GM23338 (cell line): ENCODE measurements at regions not wholly inside any gene's neighbourhood (a gene's known extent, or its start where the extent isn't known, plus 50 kb on each side); places are given as distances from the start of the nearest gene placed in this dataset.

ENCODE experiments used
- ATAC-seq: fragments of 200-7000 bp; cut with Tn5 transposase; 3 replicates; pipeline ENCODE4 v1.9.1; 2020
- DNase-seq: peaks from one replicate; pipeline ENCODE4 v3.0.0-alpha.2; 2015; ENCODE audit warnings: low spot score
- H2AFZ ChIP-seq: fragments of 200-600 bp; sonication (generic); 2 replicates; pipeline ENCODE4 v1.8.0; 2016; ENCODE audit warnings: antibody characterized with exemption, mild to moderate bottlenecking, moderate library complexity
- H3F3A ChIP-seq: fragments of 200-600 bp; sonication (generic); replicated peaks from 2 replicates; pipeline ENCODE4 v1.8.0; 2017; ENCODE audit warnings: antibody characterized with exemption, mixed run types, low read depth
- H3K27ac ChIP-seq: fragments of 200-600 bp; sonication (generic); 2 replicates; pipeline ENCODE4 v1.6.1; 2016; ENCODE audit warnings: low read depth
- H3K27me3 ChIP-seq: fragments of 200-600 bp; sonication (generic); 2 replicates; pipeline ENCODE4 v1.8.0; 2016; ENCODE audit warnings: mild to moderate bottlenecking, mixed run types, moderate library complexity; ENCODE audit not compliant: insufficient read depth
- H3K36me3 ChIP-seq: fragments of 200-600 bp; sonication (generic); 2 replicates; pipeline ENCODE4 v1.8.0; 2016; ENCODE audit warnings: mild to moderate bottlenecking; ENCODE audit not compliant: insufficient read depth
- H3K4me1 ChIP-seq: fragments of 200-600 bp; sonication (generic); 2 replicates; pipeline ENCODE4 v1.8.0; 2016; ENCODE audit warnings: mild to moderate bottlenecking, moderate library complexity; ENCODE audit not compliant: insufficient read depth
- H3K4me2 ChIP-seq: fragments of 200-600 bp; sonication (generic); 2 replicates; pipeline ENCODE4 v1.7.1; 2017; ENCODE audit warnings: mixed run types
- H3K4me3 ChIP-seq: fragments of 200-600 bp; sonication (generic); 2 replicates; pipeline ENCODE4 v1.6.1; 2016; ENCODE audit warnings: mixed run types
- H3K79me2 ChIP-seq: fragments of 200-600 bp; sonication (generic); replicated peaks from 2 replicates; pipeline ENCODE4 v1.8.0; 2017; ENCODE audit warnings: mild to moderate bottlenecking; ENCODE audit not compliant: insufficient read depth
- H3K9me2 ChIP-seq: fragments of 200-600 bp; sonication (generic); 2 replicates; pipeline ENCODE4 v1.8.0; 2017; ENCODE audit not compliant: insufficient read depth
- H4K20me1 ChIP-seq: fragments of 200-600 bp; sonication (generic); replicated peaks from 2 replicates; pipeline ENCODE4 v1.8.0; 2017; ENCODE audit warnings: mild to moderate bottlenecking; ENCODE audit not compliant: insufficient read depth
- H3K27ac Mint-ChIP-seq: 2 replicates; pipeline ENCODE4 v1.8.0; 2020; ENCODE audit warnings: inconsistent platforms, mild to moderate bottlenecking, moderate library complexity, mixed read lengths
- H3K27me3 Mint-ChIP-seq: 3 replicates; pipeline ENCODE4 v1.8.0; 2022; ENCODE audit warnings: low read depth, mild to moderate bottlenecking, moderate library complexity, mixed read lengths, inconsistent platforms; ENCODE audit not compliant: insufficient read depth, poor library complexity
- H3K36me3 Mint-ChIP-seq: 3 replicates; pipeline ENCODE4 v1.8.0; 2021; ENCODE audit warnings: low read depth, mild to moderate bottlenecking, inconsistent platforms, moderate library complexity, mixed read lengths
- H3K4me1 Mint-ChIP-seq: 3 replicates; pipeline ENCODE4 v1.8.0; 2020; ENCODE audit warnings: mild to moderate bottlenecking, inconsistent platforms, mixed read lengths
- H3K4me3 Mint-ChIP-seq: 3 replicates; pipeline ENCODE4 v1.8.0; 2021; ENCODE audit warnings: moderate library complexity, mild to moderate bottlenecking, inconsistent platforms, mixed read lengths
- H3K9me3 Mint-ChIP-seq: 3 replicates; pipeline ENCODE4 v1.8.0; 2020; ENCODE audit warnings: moderate library complexity, mild to moderate bottlenecking, inconsistent platforms, mixed read lengths
- CREB1 ChIP-seq: fragments of 250-450 bp; sonication (Bioruptor Pico); IDR thresholded peaks from 2 replicates; pipeline ENCODE4 v1.5.0; 2020; ENCODE audit warnings: low read depth, mild to moderate bottlenecking, moderate library complexity
- EZH2phosphoT487 ChIP-seq: fragments of 200-600 bp; sonication (generic); IDR thresholded peaks from one replicate; pipeline ENCODE4 v1.8.1; 2018; ENCODE audit warnings: antibody characterized with exemption; ENCODE audit not compliant: unreplicated experiment
- JUNB ChIP-seq: IDR thresholded peaks from one replicate; pipeline ENCODE4 v1.6.1; 2016; ENCODE audit warnings: antibody characterized with exemption; ENCODE audit not compliant: unreplicated experiment
- NANOG ChIP-seq: IDR thresholded peaks from 2 replicates; pipeline ENCODE4 v1.6.1; 2016; ENCODE audit warnings: antibody characterized with exemption, borderline replicate concordance
- POLR2AphosphoS5 ChIP-seq: IDR thresholded peaks from 2 replicates; pipeline ENCODE4 v1.6.1; 2016; ENCODE audit warnings: antibody characterized with exemption, low read depth
- STAT1 ChIP-seq: IDR thresholded peaks from one replicate; pipeline ENCODE4 v1.6.1; 2016; ENCODE audit warnings: antibody characterized with exemption; ENCODE audit not compliant: unreplicated experiment
- ZNF114 ChIP-seq: fragments of 250-450 bp; sonication (Bioruptor Pico); IDR thresholded peaks from 2 replicates; pipeline ENCODE4 v1.5.0; 2020; ENCODE audit warnings: mild to moderate bottlenecking, moderate library complexity
- ZNF331 ChIP-seq: fragments of 250-450 bp; sonication (Bioruptor Pico); IDR thresholded peaks from 2 replicates; pipeline ENCODE4 v1.5.0; 2020; ENCODE audit warnings: low read depth, mild to moderate bottlenecking, moderate library complexity
- TF ChIP-seq, protein P1 (sequence below): fragments of 250-450 bp; sonication (Bioruptor Pico); IDR thresholded peaks from 2 replicates; pipeline ENCODE4 v1.5.0; 2020; ENCODE audit warnings: mild to moderate bottlenecking, moderate library complexity
- TF ChIP-seq, protein P2 (sequence below): IDR thresholded peaks from one replicate; pipeline ENCODE4 v1.6.1; 2018; ENCODE audit warnings: antibody characterized with exemption; ENCODE audit not compliant: unreplicated experiment
- TF ChIP-seq, protein P3 (sequence below): IDR thresholded peaks from 2 replicates; pipeline ENCODE4 v1.6.1; 2016; ENCODE audit warnings: antibody characterized with exemption

DNA sequence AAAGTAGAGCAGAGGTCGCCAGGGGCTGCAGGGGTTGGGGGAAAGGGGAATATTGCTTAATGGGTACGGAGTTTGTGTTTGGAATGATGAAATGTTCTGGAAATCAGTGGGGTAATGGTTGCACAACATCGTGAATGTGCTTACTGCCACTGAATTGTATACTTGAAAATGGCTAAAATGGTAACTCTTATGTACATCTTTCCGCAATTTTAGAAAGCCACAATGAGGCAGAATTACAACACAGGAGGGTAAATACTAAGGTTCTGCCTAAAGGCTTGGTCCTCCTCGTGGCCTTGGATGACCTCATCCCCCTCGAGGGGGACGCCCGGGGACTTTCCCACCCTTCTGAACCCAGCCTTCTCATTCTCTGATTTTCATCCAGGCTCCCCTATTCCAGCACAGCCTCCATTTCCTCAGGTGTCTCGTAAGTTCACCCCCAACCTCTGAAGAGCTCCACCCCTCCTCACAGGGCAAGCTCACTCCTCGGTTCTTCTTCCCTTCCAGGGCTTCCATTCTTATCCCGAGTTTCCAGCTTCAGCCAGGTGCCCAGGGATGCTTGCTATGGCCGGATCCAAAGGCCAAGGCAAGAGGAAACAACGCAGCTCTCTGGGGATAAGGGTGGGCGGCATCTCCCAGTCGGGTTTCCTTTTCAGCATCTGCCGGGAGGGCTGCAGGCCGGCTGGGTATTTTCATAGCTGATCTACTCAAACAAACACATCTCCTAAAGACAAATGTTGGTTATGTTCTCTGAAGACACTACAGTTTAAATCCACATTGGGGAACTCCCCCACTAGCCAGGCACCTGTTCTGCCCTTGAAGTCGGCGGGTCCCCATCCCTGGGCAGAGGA is 71.3 kb upstream of the ACSL1 start:
- H3K27ac Mint-ChIP-seq = no peak overlapping the region
- Histone ChIP-seq H3K27ac (no peak overlapping the region), H3K9me2 (no peaks in the 10 kb centered on the region), H3K4me3 (no peak overlapping the region), H4K20me1 (no peaks in the 10 kb centered on the region), H3K79me2 (no peaks in the 10 kb centered on the region), H3K4me2 (no peak overlapping the region), H3F3A (no peaks in the 10 kb centered on the region), H3K4me1 (no peaks in the 10 kb centered on the region), H3K36me3 (no peaks in the 10 kb centered on the region), H2AFZ (no peak overlapping the region), H3K27me3 (no peaks in the 10 kb centered on the region)
- H3K27me3 Mint-ChIP-seq = peaks cover 3% of the 10 kb centered on the region
- no peak overlapping the region for H3K4me3 Mint-ChIP-seq
- H3K36me3 Mint-ChIP-seq = no peaks in the 10 kb centered on the region
- no peak for TF ChIP-seq ZNF114 (CRISPR knock-in tag)
- TF ChIP-seq STAT1 = no peak
- no peak for TF ChIP-seq POLR2AphosphoS5
- TF ChIP-seq, protein P1, sequence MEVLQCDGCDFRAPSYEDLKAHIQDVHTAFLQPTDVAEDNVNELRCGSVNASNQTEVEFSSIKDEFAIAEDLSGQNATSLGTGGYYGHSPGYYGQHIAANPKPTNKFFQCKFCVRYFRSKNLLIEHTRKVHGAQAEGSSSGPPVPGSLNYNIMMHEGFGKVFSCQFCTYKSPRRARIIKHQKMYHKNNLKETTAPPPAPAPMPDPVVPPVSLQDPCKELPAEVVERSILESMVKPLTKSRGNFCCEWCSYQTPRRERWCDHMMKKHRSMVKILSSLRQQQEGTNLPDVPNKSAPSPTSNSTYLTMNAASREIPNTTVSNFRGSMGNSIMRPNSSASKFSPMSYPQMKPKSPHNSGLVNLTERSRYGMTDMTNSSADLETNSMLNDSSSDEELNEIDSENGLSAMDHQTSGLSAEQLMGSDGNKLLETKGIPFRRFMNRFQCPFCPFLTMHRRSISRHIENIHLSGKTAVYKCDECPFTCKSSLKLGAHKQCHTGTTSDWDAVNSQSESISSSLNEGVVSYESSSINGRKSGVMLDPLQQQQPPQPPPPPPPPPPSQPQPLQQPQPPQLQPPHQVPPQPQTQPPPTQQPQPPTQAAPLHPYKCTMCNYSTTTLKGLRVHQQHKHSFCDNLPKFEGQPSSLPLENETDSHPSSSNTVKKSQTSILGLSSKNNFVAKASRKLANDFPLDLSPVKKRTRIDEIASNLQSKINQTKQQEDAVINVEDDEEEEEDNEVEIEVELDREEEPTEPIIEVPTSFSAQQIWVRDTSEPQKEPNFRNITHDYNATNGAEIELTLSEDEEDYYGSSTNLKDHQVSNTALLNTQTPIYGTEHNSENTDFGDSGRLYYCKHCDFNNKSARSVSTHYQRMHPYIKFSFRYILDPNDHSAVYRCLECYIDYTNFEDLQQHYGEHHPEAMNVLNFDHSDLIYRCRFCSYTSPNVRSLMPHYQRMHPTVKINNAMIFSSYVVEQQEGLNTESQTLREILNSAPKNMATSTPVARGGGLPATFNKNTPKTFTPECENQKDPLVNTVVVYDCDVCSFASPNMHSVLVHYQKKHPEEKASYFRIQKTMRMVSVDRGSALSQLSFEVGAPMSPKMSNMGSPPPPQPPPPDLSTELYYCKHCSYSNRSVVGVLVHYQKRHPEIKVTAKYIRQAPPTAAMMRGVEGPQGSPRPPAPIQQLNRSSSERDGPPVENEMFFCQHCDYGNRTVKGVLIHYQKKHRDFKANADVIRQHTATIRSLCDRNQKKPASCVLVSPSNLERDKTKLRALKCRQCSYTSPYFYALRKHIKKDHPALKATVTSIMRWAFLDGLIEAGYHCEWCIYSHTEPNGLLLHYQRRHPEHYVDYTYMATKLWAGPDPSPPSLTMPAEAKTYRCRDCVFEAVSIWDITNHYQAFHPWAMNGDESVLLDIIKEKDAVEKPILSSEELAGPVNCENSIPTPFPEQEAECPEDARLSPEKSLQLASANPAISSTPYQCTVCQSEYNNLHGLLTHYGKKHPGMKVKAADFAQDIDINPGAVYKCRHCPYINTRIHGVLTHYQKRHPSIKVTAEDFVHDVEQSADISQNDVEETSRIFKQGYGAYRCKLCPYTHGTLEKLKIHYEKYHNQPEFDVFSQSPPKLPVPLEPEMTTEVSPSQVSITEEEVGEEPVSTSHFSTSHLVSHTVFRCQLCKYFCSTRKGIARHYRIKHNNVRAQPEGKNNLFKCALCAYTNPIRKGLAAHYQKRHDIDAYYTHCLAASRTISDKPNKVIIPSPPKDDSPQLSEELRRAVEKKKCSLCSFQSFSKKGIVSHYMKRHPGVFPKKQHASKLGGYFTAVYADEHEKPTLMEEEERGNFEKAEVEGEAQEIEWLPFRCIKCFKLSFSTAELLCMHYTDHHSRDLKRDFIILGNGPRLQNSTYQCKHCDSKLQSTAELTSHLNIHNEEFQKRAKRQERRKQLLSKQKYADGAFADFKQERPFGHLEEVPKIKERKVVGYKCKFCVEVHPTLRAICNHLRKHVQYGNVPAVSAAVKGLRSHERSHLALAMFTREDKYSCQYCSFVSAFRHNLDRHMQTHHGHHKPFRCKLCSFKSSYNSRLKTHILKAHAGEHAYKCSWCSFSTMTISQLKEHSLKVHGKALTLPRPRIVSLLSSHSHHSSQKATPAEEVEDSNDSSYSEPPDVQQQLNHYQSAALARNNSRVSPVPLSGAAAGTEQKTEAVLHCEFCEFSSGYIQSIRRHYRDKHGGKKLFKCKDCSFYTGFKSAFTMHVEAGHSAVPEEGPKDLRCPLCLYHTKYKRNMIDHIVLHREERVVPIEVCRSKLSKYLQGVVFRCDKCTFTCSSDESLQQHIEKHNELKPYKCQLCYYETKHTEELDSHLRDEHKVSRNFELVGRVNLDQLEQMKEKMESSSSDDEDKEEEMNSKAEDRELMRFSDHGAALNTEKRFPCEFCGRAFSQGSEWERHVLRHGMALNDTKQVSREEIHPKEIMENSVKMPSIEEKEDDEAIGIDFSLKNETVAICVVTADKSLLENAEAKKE = no peak
- TF ChIP-seq, protein P2, sequence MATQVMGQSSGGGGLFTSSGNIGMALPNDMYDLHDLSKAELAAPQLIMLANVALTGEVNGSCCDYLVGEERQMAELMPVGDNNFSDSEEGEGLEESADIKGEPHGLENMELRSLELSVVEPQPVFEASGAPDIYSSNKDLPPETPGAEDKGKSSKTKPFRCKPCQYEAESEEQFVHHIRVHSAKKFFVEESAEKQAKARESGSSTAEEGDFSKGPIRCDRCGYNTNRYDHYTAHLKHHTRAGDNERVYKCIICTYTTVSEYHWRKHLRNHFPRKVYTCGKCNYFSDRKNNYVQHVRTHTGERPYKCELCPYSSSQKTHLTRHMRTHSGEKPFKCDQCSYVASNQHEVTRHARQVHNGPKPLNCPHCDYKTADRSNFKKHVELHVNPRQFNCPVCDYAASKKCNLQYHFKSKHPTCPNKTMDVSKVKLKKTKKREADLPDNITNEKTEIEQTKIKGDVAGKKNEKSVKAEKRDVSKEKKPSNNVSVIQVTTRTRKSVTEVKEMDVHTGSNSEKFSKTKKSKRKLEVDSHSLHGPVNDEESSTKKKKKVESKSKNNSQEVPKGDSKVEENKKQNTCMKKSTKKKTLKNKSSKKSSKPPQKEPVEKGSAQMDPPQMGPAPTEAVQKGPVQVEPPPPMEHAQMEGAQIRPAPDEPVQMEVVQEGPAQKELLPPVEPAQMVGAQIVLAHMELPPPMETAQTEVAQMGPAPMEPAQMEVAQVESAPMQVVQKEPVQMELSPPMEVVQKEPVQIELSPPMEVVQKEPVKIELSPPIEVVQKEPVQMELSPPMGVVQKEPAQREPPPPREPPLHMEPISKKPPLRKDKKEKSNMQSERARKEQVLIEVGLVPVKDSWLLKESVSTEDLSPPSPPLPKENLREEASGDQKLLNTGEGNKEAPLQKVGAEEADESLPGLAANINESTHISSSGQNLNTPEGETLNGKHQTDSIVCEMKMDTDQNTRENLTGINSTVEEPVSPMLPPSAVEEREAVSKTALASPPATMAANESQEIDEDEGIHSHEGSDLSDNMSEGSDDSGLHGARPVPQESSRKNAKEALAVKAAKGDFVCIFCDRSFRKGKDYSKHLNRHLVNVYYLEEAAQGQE = no peak
- TF ChIP-seq JUNB = no peak
- TF ChIP-seq ZNF331 (CRISPR knock-in tag) = no peak
- TF ChIP-seq CREB1 (CRISPR knock-in tag) = no peak
- TF ChIP-seq, protein P3, sequence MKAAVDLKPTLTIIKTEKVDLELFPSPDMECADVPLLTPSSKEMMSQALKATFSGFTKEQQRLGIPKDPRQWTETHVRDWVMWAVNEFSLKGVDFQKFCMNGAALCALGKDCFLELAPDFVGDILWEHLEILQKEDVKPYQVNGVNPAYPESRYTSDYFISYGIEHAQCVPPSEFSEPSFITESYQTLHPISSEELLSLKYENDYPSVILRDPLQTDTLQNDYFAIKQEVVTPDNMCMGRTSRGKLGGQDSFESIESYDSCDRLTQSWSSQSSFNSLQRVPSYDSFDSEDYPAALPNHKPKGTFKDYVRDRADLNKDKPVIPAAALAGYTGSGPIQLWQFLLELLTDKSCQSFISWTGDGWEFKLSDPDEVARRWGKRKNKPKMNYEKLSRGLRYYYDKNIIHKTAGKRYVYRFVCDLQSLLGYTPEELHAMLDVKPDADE = no peak
- no peak for TF ChIP-seq EZH2phosphoT487
- TF ChIP-seq NANOG = no peak
- H3K9me3 Mint-ChIP-seq = no peaks in the 10 kb centered on the region
- no peak for DNase-seq
- H3K4me1 Mint-ChIP-seq = peaks cover 5% of the 10 kb centered on the region; the same call in 1 of the 3 replicates
- ATAC-seq = no peak
